NCI-H1092 (cell line): ENCODE measurements at regions not wholly inside any gene's neighbourhood (a gene's known extent, or its start where the extent isn't known, plus 50 kb on each side); places are given as distances from the start of the nearest gene placed in this dataset.

ENCODE experiments used
- DNase-seq: peaks from one replicate; lab custom pipeline; 2025; lab: John Stamatoyannopoulos, UW

- no peak for DNase-seq
Measured at GRCh38 chr2:239689410-239689809, 288.6 kb upstream of the HDAC4 start.

- DNase-seq, result no peak
Measured at GRCh38 chr2:239688840-239689239, 288.0 kb upstream of the HDAC4 start.

- DNase-seq, result no peak
Measured at GRCh38 chr2:239688122-239688681, 287.4 kb upstream of the HDAC4 start.

GRCh38 chr2:239687441-239687840, 286.6 kb upstream of the HDAC4 start:
- DNase-seq, result no peak

- no peak for DNase-seq
Measured at GRCh38 chr2:239685965-239686364, 285.1 kb upstream of the HDAC4 start.

- DNase-seq, result no peak
Measured at GRCh38 chr2:239685556-239685955, 284.7 kb upstream of the HDAC4 start.

GRCh38 chr2:239684996-239685395, 284.2 kb upstream of the HDAC4 start:
- no peak for DNase-seq

GRCh38 chr2:239684271-239684810, 283.5 kb upstream of the HDAC4 start:
- no peak for DNase-seq

- DNase-seq, result no peak
Measured at GRCh38 chr2:239682518-239682917, 281.7 kb upstream of the HDAC4 start.

GRCh38 chr2:239679755-239680154, 278.9 kb upstream of the HDAC4 start:
- no peak for DNase-seq

GRCh38 chr2:239678666-239679296, 278.0 kb upstream of the HDAC4 start:
- DNase-seq, result no peak

- no peak for DNase-seq
Measured at GRCh38 chr2:239678186-239678490, 277.3 kb upstream of the HDAC4 start.

- no peak for DNase-seq
Measured at GRCh38 chr2:239677453-239678185, 276.8 kb upstream of the HDAC4 start.

- no peak for DNase-seq
Measured at GRCh38 chr2:239676716-239677452, 276.1 kb upstream of the HDAC4 start.

- DNase-seq, result no peak
Measured at GRCh38 chr2:239675826-239676715, 275.3 kb upstream of the HDAC4 start.

GRCh38 chr2:239674981-239675825, 274.4 kb upstream of the HDAC4 start:
- no peak for DNase-seq

- DNase-seq, result no peak
Measured at GRCh38 chr2:239674101-239674980, 273.5 kb upstream of the HDAC4 start.

GRCh38 chr2:239673641-239674040, 272.8 kb upstream of the HDAC4 start:
- DNase-seq, result no peak
